K562 (cell line): ENCODE measurements at regions not wholly inside any gene's neighbourhood (a gene's known extent, or its start where the extent isn't known, plus 50 kb on each side); places are given as distances from the start of the nearest gene placed in this dataset.

Experiments
- ATAC-seq: fragments of 200-7000 bp; cut with Tn5 transposase; 3 replicates; pipeline ENCODE4 v1.9.1; 2020; ENCODE audit warnings: moderate library complexity
- BruUV-seq: library from RNA; stranded (reverse); fragments of 400-500 nt; replicated peaks from 2 replicates; lab custom pipeline; 2021; lab: Mats Ljungman, UMichigan
- CTCF ChIA-PET: fragments of 300-600 bp; formaldehyde crosslinking; extraction: SDS; loops from one replicate; lab custom pipeline; 2021; ENCODE audit warnings: low intra/inter-chr PET ratio; lab: Yijun Ruan, JAX
- POLR2A ChIA-PET: fragments of 300-600, 350-650 bp; sonication (Branson Sonifier 250); formaldehyde crosslinking; extraction: SDS; loops from one replicate; lab custom pipeline; 2021; ENCODE audit warnings: antibody characterized with exemption, inconsistent platforms; lab: Yijun Ruan, JAX
- DNase-seq, 4 experiments: peaks; one replicate each; pipeline versions ENCODE4 v3.0.0 to v3.0.0-alpha.2; 2011 to 2018; ENCODE audit warnings: low spot score in 3 of 4, mixed read lengths in 3 of 4; ENCODE audit errors: extremely low read depth in 1 of 4
- FAIRE-seq: peaks from 2 replicates; lab custom pipeline; 2011; peaks lifted over from hg19 to GRCh38; lab: Jason Lieb, UNC
- H2AFZ ChIP-seq: 2 replicates; pipeline ENCODE4 v1.6.0; 2011; ENCODE audit warnings: low read depth, low read length, control low read depth, inconsistent platforms
- H3K27ac ChIP-seq: fragments of 200-600 bp; 3 replicates; pipeline ENCODE4 v1.8.0; 2011; ENCODE audit warnings: low read depth, mild to moderate bottlenecking, control low read depth, inconsistent platforms, low read length, moderate library complexity, mixed read lengths; ENCODE audit errors: extremely low read depth
- H3K27me3 ChIP-seq, 2 experiments: fragments of 300-600 bp in 1 of 2; 2 replicates in 1 of 2; 3 replicates in 1 of 2; pipeline versions ENCODE4 v1.6.0 to v1.8.0; 2011; ENCODE audit warnings: inconsistent platforms in 2 of 2, low read length in 2 of 2, mild to moderate bottlenecking in 1 of 2, mixed read lengths in 1 of 2, moderate library complexity in 1 of 2; ENCODE audit not compliant: control insufficient read depth in 2 of 2, insufficient read depth in 2 of 2
- H3K36me3 ChIP-seq: fragments of 300-600 bp; 3 replicates; pipeline ENCODE4 v1.8.0; 2011; ENCODE audit warnings: mild to moderate bottlenecking, low read length, inconsistent platforms; ENCODE audit not compliant: control insufficient read depth, insufficient read depth
- H3K4me1 ChIP-seq, 2 experiments: fragments of 200-600 bp in 1 of 2; replicated peaks in 1 of 2; 2 replicates in 1 of 2; 3 replicates in 1 of 2; pipeline versions ENCODE4 v1.5.1 to v1.8.0; 2011; ENCODE audit warnings: inconsistent platforms in 2 of 2, low read length in 2 of 2, mild to moderate bottlenecking in 1 of 2, mixed read lengths in 1 of 2, moderate library complexity in 1 of 2; ENCODE audit not compliant: control insufficient read depth in 2 of 2, insufficient read depth in 2 of 2
- H3K4me2 ChIP-seq: 2 replicates; pipeline ENCODE4 v1.6.1; 2011; ENCODE audit warnings: low read length, control low read depth, inconsistent platforms, mixed read lengths; ENCODE audit not compliant: insufficient read depth
- H3K4me3 ChIP-seq: fragments of 200-600 bp; sonication (generic), shearing (Covaris generic); 2 replicates; pipeline ENCODE4 v1.5.1; 2016; ENCODE audit warnings: control low read depth, inconsistent platforms
- H3K79me2 ChIP-seq: fragments of 200-600 bp; 3 replicates; pipeline ENCODE4 v1.8.0; 2011; ENCODE audit warnings: low read length, inconsistent platforms; ENCODE audit not compliant: control insufficient read depth, insufficient read depth
- H3K9ac ChIP-seq, 2 experiments: 2 replicates each; pipeline versions ENCODE4 v1.6.0 to v1.6.1; 2011; ENCODE audit warnings: low read depth in 2 of 2, low read length in 2 of 2, control low read depth in 1 of 2, inconsistent platforms in 1 of 2, mild to moderate bottlenecking in 1 of 2, mixed read lengths in 1 of 2; ENCODE audit not compliant: insufficient read depth in 1 of 2
- H3K9me1 ChIP-seq: one replicate; pipeline ENCODE4 v1.6.0; 2011; ENCODE audit warnings: inconsistent platforms, mild to moderate bottlenecking, low read length, moderate library complexity; ENCODE audit not compliant: control insufficient read depth, insufficient read depth
- H3K9me3 ChIP-seq: replicated peaks from 2 replicates; pipeline ENCODE4 v1.5.1; 2011; ENCODE audit warnings: low read depth, low read length, inconsistent platforms; ENCODE audit not compliant: control insufficient read depth, insufficient read depth
- H4K20me1 ChIP-seq: replicated peaks from 2 replicates; pipeline ENCODE4 v1.6.1; 2011; ENCODE audit warnings: low read length, inconsistent platforms, mixed read lengths; ENCODE audit not compliant: control insufficient read depth, insufficient read depth
- ARHGAP35 ChIP-seq: fragments of 450-650 bp; IDR thresholded peaks from 2 replicates; pipeline ENCODE4 v1.6.1; 2018; ENCODE audit not compliant: partially characterized antibody
- CLOCK ChIP-seq: fragments of 250-450 bp; sonication (Bioruptor Pico); IDR thresholded peaks from 2 replicates; pipeline ENCODE4 v1.4.0; 2020; ENCODE audit warnings: mild to moderate bottlenecking, moderate library complexity, borderline replicate concordance
- EP400 ChIP-seq: fragments of 450-650 bp; IDR thresholded peaks from 2 replicates; pipeline ENCODE4 v1.6.1; 2017; ENCODE audit warnings: antibody characterized with exemption, mild to moderate bottlenecking, moderate library complexity
- FIP1L1 ChIP-seq: fragments of 200-400 bp; formaldehyde crosslinking; IDR thresholded peaks from 2 replicates; pipeline ENCODE4 v1.6.1; 2018; ENCODE audit warnings: mild to moderate bottlenecking, low read depth, low read length; ENCODE audit not compliant: poor library complexity, severe bottlenecking
- NFIX ChIP-seq: fragments of 250-450 bp; sonication (Bioruptor Pico); IDR thresholded peaks from 2 replicates; pipeline ENCODE4 v1.4.0; 2020; ENCODE audit warnings: low read depth, mild to moderate bottlenecking, moderate library complexity
- NR3C1 ChIP-seq: sonication (generic); formaldehyde crosslinking; IDR thresholded peaks from 2 replicates; pipeline ENCODE4 v1.8.1; 2022; ENCODE audit warnings: missing genetic modification reagents
- RBBP5 ChIP-seq: fragments of 200-600 bp; sonication (generic); IDR thresholded peaks from 2 replicates; pipeline ENCODE4 v1.6.1; 2012; ENCODE audit warnings: borderline replicate concordance, mild to moderate bottlenecking, low read length, control low read depth, inconsistent platforms; ENCODE audit not compliant: insufficient read depth, poor library complexity, severe bottlenecking
- RNF219 ChIP-seq: fragments of 250-450 bp; sonication (Bioruptor Pico); IDR thresholded peaks from 2 replicates; pipeline ENCODE4 v1.5.0; 2022; ENCODE audit warnings: mild to moderate bottlenecking
- SMARCE1 ChIP-seq: fragments of 450-650 bp; IDR thresholded peaks from 2 replicates; pipeline ENCODE4 v1.7.1; 2016; ENCODE audit warnings: mild to moderate bottlenecking
- ZC3H11A ChIP-seq: IDR thresholded peaks from 2 replicates; pipeline ENCODE4 v1.6.1; 2012; ENCODE audit warnings: low read depth, low read length, improper control_type of control experiment
- ZFP91 ChIP-seq: sonication (generic); formaldehyde crosslinking; IDR thresholded peaks from 2 replicates; pipeline ENCODE4 v1.8.0; 2022; ENCODE audit warnings: mild to moderate bottlenecking, missing genetic modification reagents
- ZNF197 ChIP-seq: fragments of 200-800 bp; sonication (Bioruptor generic); IDR thresholded peaks from 2 replicates; pipeline ENCODE4 v1.6.1; 2016; ENCODE audit warnings: low read depth, missing genetic modification characterization, missing compliant biosample characterization
- ZZZ3 ChIP-seq: fragments of 450-650 bp; IDR thresholded peaks from 2 replicates; pipeline ENCODE4 v1.6.1; 2016; ENCODE audit warnings: antibody characterized with exemption, mild to moderate bottlenecking, moderate library complexity
- WGBS: fragments of 100-300 bp; shearing (Covaris generic); methylation state at CpG from one replicate; pipeline ENCODE4 v1.1.6; 2016; ENCODE audit warnings: low coverage, mixed read lengths; ENCODE audit not compliant: insufficient coverage; ENCODE audit errors: missing lambda C conversion rate; 5-methylcytosine and 5-hydroxymethylcytosine counted together
- in situ Hi-C: fragments of 300-500 bp; cut with MboI; formaldehyde crosslinking; loops from 4 replicates; pipeline ENCODE4 v1.15.0; 2018; ENCODE audit warnings: inconsistent platforms, mixed read lengths
- intact Hi-C: fragments of 100-400 bp; cut with micrococcal nuclease; formaldehyde crosslinking; loops from 2 replicates; pipeline ENCODE4 v1.14.2; 2022
- TF ChIP-seq, protein P1 (sequence below): IDR thresholded peaks from 2 replicates; pipeline ENCODE4 v1.6.1; 2016; ENCODE audit warnings: missing genetic modification characterization, missing compliant biosample characterization

GRCh38 chr4:33980361-33980760 is 2264.0 kb downstream of the ARAP2 start:
- Histone ChIP-seq H3K9ac (no peak overlapping the region), H3K4me3 (no peak overlapping the region), H3K79me2 (no peaks in the 10 kb centered on the region), H2AFZ (no peak overlapping the region), H3K4me2 (no peak overlapping the region), H3K27me3 (no peaks in the 10 kb centered on the region), H3K9me3 (no peaks in the 10 kb centered on the region), H3K36me3 (no peaks in the 10 kb centered on the region), H4K20me1 (no peaks in the 10 kb centered on the region), H3K27ac (no peak overlapping the region), H3K4me1 (no peaks in the 10 kb centered on the region), H3K9me1 (no peaks in the 10 kb centered on the region)
- no peak for DNase-seq
- no peak for ATAC-seq
- CTCF ChIA-PET, result no interaction called here
- POLR2A ChIA-PET, result no interaction called here
- intact Hi-C loops, result no loop called here
- FAIRE-seq, result no peak
- BruUV-seq, result no TSS peak
- 5% methylated on average over 2 of the region's 2 CpGs for WGBS
- in situ Hi-C loops, result no loop called here
- TF ChIP-seq ZC3H11A (no peak), SMARCE1 (no peak), ZZZ3 (no peak), CLOCK (CRISPR knock-in tag) (no peak), ZNF197 (CRISPR knock-in tag) (no peak), EP400 (no peak), RBBP5 (no peak), NR3C1 (CRISPR knock-in tag) (no peak), NFIX (CRISPR knock-in tag) (no peak), FIP1L1 (no peak), ARHGAP35 (no peak), ZFP91 (CRISPR knock-in tag) (no peak), RNF219 (CRISPR knock-in tag) (no peak)
- TF ChIP-seq, protein P1, sequence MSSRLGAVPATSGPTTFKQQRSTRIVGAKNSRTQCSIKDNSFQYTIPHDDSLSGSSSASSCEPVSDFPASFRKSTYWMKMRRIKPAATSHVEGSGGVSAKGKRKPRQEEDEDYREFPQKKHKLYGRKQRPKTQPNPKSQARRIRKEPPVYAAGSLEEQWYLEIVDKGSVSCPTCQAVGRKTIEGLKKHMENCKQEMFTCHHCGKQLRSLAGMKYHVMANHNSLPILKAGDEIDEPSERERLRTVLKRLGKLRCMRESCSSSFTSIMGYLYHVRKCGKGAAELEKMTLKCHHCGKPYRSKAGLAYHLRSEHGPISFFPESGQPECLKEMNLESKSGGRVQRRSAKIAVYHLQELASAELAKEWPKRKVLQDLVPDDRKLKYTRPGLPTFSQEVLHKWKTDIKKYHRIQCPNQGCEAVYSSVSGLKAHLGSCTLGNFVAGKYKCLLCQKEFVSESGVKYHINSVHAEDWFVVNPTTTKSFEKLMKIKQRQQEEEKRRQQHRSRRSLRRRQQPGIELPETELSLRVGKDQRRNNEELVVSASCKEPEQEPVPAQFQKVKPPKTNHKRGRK (tag), result no peak
